ENCODE measurements at regions not wholly inside any gene's neighbourhood (a gene's known extent, or its start where the extent isn't known, plus 50 kb on each side); places are given as distances from the start of the nearest gene placed in this dataset.

DNA sequence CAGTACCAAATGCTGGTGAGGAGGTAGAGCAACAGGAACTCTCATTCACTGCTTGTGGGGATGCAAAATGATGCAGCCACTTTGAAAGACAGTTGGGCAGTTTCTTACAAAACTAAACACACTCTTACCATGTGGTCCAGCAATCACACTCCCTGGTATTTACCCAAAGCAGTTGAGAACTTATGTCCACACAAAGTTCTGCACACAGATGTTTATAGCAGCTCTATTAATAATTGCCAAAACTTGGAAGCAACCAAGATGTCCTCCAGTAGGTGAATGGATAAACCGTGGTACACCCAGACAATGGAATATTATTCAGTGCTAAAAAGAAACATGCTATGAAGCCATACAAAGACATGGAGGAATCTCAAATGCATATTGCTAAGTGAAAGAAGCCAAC lies 139.1 kb upstream of the SLC6A11 start:
- TF ChIP-seq TAF1 (IDR thresholded peaks at IDR 0.05; ENCODE audit: borderline replicate concordance, low read depth, low read length) (no peak), POLR2A (IDR thresholded peaks at IDR 0.05; ENCODE audit: low read depth, low read length) (no peak)

Data from GM12892 (cell line).